ENCODE measurements at regions not wholly inside any gene's neighbourhood (a gene's known extent, or its start where the extent isn't known, plus 50 kb on each side); places are given as distances from the start of the nearest gene placed in this dataset.
A peak's percentile ranks its signal among the peaks of the same experiment; 100 is the strongest.
"Not testable (repeated sequence)": the region's sequence is repeated elsewhere in the genome, so short reads cannot be mapped to it uniquely, and the experiment has no call there.

- no peak for DNase-seq (ENCODE audit: low read depth in 4 of 4, low spot score in 2 of 4)
Observed at GRCh38 chr6:90463359-90463758, 123.5 kb downstream of the MAP3K7 start.

DNA sequence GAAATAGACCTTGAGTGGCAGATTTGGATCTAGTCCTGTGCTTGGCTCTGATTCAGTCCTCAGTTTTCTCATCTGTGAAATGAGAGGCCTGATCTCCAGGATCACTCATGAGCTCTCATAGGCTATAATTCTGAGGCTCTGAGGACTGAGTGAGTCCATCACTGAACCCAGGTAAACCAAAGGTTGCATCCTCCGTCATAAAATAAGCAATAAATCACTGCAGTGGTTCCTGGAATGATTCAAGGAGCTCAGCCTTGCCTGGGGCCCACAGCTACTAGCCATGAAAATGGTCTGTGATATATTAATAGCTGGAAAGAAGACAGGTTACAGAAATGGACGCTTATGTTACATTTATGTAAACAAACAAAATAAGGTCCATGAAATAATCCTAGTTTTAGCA is 124.8 kb downstream of the MAP3K7 start:
- no peak for DNase-seq (ENCODE audit: low read depth in 4 of 4, low spot score in 2 of 4)

DNA sequence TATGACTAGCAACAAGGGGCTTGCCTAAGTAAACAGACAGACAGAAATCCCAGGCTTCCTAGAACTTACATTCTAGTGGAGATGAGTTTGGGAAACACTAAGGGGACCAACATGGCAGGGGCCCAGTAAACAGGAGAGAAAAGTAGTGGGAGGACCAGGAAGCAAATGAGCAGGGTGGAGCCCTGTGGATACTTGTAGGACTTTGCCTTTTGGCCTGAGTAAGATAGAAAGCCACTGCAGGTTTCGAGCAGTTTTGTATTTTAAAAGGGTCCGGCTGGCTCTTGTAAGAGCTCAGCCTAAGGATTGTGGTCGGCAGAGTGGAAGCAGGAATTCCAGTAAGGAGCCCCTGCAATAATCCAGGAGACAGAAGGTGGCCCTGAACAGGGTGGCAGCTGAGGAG is 125.5 kb downstream of the MAP3K7 start:
- DNase-seq (ENCODE audit: low read depth in 4 of 4, low spot score in 2 of 4): no peak

- no peak for DNase-seq (ENCODE audit: low read depth in 4 of 4, low spot score in 2 of 4)
Observed at GRCh38 chr6:90460051-90460450, 126.8 kb downstream of the MAP3K7 start.

DNA sequence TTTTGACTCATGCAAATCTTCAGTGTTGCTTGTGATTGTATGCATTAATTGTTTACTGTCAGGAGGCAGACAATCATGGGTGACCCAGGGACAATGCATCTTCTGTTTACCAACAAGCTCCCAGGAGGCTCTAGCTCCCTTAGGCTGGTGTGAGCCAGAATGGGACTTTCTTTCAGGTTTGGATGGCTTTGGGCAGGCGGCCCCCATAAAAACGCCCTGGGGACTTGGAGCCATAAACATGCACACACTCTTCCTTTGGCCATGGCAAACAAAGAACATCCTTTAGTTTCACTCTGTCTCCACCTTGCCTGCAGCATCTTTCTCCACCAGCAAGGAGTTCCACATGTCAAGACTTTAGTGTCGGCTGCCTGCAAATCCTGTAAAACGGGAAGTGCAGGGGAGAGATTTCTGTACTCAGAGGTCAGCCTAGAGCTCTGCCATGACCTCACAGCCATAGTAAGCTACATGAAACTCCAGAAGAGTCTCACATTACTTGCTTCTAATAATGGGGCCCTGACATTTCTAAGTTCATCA is 127.6 kb downstream of the MAP3K7 start:
- no peak for DNase-seq (ENCODE audit: low read depth in 4 of 4, low spot score in 2 of 4)

GRCh38 chr6:90458353-90459224 is 128.3 kb downstream of the MAP3K7 start:
- no peak for DNase-seq (ENCODE audit: low read depth in 4 of 4, low spot score in 2 of 4)

GRCh38 chr6:90457867-90458259 is 129.0 kb downstream of the MAP3K7 start:
- DNase-seq (ENCODE audit: low read depth in 4 of 4, low spot score in 2 of 4): no peak

DNA sequence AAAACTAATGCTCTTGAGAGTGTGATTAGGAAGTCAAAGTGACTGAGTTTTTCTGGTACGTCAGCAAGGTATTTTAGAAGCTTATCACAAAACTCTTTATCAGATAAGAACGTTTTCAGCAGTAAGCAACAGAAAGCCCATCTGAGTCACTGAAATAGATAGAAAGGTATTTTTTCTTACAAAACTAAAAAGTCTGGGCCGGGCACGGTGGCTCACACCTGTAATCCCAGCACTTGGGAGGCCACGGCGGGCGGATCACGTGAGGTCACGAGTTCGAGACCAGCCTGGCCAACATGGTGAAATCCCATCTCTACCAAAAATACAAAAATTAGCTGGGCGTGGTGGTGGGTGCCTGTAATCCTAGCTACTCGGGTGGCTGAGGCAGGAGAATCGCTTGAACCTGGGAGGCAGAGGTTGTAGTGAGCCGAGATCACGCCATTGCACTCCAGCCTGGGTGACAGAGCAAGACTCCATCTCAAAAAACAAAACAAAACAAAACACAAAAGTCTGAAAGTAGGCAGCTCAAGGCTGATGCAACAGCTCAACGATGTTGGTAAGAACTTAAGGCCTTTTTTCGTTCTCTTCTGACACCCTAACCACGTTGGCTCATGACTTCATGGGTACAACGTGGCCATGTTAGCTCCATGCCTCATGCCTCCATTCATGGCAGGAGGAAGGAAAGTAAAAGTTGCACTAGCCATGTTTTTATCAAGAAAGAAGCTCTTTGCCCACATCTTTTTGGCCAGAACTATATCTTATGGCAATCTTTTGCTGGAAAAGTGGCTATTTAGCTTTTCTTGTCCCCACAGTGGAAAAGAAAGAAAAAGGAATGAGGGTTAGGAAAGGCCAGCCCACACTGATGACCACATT is 129.6 kb downstream of the MAP3K7 start:
- DNase-seq (ENCODE audit: low read depth in 4 of 4, low spot score in 2 of 4): not testable (repeated sequence)

DNA sequence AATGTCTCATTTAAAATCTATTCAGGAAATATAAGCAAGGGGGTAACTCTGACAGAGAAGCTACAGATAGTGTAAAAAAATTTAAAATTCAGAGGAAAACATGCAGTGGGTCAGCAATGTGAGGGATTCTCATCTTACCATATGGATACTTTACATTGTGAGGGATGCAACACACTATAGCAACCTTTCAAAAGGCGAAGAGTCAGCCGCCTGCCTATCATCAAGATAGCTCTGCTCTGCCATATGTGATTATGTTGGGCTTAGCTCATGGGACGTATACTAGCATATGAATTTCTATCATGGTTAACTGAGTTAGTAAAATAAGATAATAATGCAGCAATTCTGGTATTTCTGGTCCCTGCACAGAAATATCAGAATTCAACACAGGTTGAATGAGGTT is 130.9 kb downstream of the MAP3K7 start:
- no peak for DNase-seq (ENCODE audit: low read depth in 4 of 4, low spot score in 2 of 4)

DNA sequence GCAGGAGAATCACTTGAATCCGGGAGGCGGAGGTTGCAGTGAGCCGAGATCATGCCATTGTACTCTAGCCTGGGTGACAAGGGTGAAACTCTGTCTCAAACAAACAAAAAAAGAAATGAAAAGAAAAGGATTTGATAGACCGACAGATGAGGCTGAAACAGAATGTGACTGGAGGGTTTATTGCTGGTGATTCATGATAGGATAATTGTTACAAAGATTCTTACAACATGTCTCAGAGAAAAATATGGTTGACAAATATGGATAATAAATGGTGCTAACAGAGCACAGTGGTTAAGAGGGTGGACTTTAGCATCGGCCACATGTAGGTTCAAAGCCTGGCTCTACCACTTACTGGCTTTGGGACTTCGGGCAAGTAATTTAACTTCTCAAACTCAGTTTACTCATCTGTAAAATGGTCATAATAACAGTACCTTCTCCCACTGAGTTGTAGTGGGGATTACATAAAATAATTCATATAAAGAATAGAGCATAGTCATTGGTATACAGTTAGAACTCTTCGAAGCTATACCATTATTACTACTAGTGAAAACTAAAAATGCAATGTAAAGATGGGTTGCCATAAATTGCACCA is 131.9 kb downstream of the MAP3K7 start:
- no peak for DNase-seq (ENCODE audit: low read depth in 4 of 4, low spot score in 2 of 4)

- DNase-seq (ENCODE audit: low read depth in 4 of 4, low spot score in 2 of 4): no peak
Observed at GRCh38 chr6:90450268-90450953, 136.5 kb downstream of the MAP3K7 start.

GRCh38 chr6:90449311-90449710 is 137.6 kb downstream of the MAP3K7 start:
- no peak for DNase-seq (ENCODE audit: low read depth in 4 of 4, low spot score in 2 of 4)

- peak in 1 of 4 donors; percentile 11 for DNase-seq (ENCODE audit: low read depth in 4 of 4, low spot score in 2 of 4)
Observed at GRCh38 chr6:90448836-90449235, 138.0 kb downstream of the MAP3K7 start.

GRCh38 chr6:90446164-90446563 is 140.7 kb downstream of the MAP3K7 start:
- no peak for DNase-seq (ENCODE audit: low read depth in 4 of 4, low spot score in 2 of 4)

DNA sequence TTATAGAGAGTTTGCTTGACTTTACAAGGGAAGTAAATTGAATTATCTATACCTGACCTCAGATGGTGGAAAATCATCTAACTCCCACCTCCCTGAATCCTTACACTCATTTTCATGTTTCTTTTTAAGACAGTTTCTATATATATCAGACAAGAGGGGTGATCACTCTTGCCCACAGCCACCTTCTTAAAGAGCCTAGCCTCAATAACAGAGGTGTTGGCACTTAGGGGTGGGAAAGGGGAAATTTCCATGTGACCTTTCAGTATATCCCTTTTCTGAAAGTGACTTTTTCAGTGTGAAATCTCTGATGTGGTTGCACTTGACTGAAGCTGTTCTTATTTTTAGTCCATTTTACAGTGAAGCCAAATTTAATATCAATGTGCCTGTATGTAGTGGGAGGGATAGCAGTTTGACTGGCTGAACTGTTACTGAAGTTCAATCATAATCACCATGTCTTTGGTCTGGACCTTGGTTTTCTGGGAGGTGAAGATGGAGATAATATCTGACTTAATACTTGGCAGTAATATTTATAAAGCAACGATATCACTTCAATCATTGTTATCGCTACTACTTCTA is 141.3 kb downstream of the MAP3K7 start:
- no peak for DNase-seq (ENCODE audit: low read depth in 4 of 4, low spot score in 2 of 4)

DNA sequence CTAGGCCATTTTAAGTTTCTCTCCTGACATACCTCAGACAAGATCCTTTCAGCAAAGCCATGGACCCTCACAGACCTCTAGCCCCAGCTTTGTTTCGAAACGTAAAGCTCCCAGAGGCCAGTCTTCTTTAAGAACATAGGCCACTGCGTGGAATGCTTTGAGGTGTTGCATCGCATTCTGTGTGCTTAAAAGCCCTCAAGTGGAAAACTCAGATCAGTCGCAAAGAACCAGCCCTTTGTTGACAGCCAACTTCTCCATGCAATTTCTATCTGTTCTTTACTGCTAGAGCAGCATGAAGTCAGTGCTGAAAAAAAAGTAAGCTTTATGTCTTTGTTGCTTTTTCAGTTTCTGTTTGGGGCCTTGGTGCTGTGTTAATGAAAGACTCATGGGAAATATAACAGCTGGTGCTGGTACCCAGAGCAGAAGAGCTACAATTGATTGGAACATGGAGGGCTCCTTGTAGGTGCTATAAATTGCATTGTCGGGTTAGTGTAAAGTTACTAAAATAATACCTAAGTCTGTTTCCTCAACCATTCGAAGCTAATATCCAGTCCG is 142.6 kb downstream of the MAP3K7 start:
- DNase-seq (ENCODE audit: low read depth in 4 of 4, low spot score in 2 of 4): peak in 3 of 4 donors; percentile 25 to 33 (median 29)

DNA sequence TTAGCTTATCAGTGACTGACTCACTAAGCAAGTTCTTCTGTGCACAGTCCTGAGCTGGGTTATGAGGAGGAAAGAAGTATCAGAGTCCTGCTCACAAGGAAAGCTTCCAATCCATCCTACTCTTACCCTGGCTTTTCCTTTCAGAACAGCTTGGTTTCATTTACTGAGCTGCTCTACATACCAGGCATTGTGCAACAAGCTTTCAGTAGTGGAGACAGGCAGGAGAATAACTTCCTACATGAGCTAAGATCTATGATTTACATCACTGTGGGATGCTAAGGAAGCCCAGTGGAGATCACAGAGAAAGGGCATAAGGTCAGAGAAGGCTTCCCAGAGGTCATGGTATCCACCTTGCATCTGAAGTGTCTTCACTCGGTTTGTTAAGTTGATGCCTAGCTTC is 144.5 kb downstream of the MAP3K7 start:
- DNase-seq (ENCODE audit: low read depth in 4 of 4, low spot score in 2 of 4): no peak

GRCh38 chr6:90440586-90441283 is 144.1 kb upstream of the BACH2 start:
- no peak for DNase-seq (ENCODE audit: low read depth in 4 of 4, low spot score in 2 of 4)

DNA sequence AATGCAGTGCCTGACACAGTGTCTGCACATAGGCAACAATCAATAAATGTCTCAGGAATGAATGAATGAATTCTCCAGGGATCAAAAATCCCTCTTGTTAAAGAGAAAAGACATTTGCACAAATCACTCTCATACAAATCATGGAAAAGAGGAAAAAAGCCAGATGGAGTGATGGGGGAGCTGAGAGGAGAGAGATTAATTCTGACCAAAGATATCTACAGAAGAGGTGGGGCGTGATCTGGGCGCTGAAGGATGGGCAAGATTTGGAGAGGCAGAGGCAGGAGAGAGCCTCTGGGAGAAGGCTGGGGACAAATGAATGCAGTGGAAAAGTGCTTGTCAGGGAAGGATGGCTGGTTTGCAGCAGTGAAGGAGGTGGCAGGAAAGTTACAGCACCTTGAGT is 142.9 kb upstream of the BACH2 start:
- no peak for DNase-seq (ENCODE audit: low read depth in 4 of 4, low spot score in 2 of 4)

Data from left renal cortex interstitium (tissue), 4 donors.